IMR-90 (cell line): ENCODE measurements at regions not wholly inside any gene's neighbourhood (a gene's known extent, or its start where the extent isn't known, plus 50 kb on each side); places are given as distances from the start of the nearest gene placed in this dataset.

ENCODE experiments used
- ATAC-seq: fragments of 200-7000 bp; cut with Tn5 transposase; 2 replicates; pipeline ENCODE4 v1.9.1; 2020; ENCODE audit warnings: low read depth, mild to moderate bottlenecking, moderate library complexity
- BruUV-seq: library from RNA; stranded (reverse); fragments of 400-500 nt; replicated peaks from 2 replicates; lab custom pipeline; 2021; lab: Mats Ljungman, UMichigan
- CTCF ChIA-PET: fragments of 300-600 bp; formaldehyde crosslinking; extraction: SDS; loops from one replicate; lab custom pipeline; 2021; ENCODE audit warnings: antibody characterized with exemption; lab: Yijun Ruan, JAX
- POLR2A ChIA-PET: fragments of 300-600 bp; sonication (Branson Sonifier 250); formaldehyde crosslinking; loops from one replicate; lab custom pipeline; 2022; ENCODE audit warnings: antibody characterized with exemption; ENCODE audit not compliant: unreplicated experiment; lab: Charles Lee
- DNase-seq: peaks from one replicate; pipeline ENCODE4 v3.0.0; 2013
- H2AFZ ChIP-seq: replicated peaks from 2 replicates; pipeline ENCODE3; 2013; ENCODE audit warnings: low read length, mild to moderate bottlenecking; ENCODE audit not compliant: poor library complexity
- H2AK5ac ChIP-seq: 2 replicates; pipeline ENCODE4 v1.6.1; 2013; ENCODE audit warnings: low read depth, low read length, inconsistent platforms
- H2AK9ac ChIP-seq: replicated peaks from 2 replicates; pipeline ENCODE3; 2013; ENCODE audit warnings: mild to moderate bottlenecking, low read depth, low read length, moderate library complexity; ENCODE audit not compliant: poor library complexity
- H2BK120ac ChIP-seq: 2 replicates; pipeline ENCODE4 v1.6.1; 2013; ENCODE audit warnings: low read depth, low read length, inconsistent platforms
- H2BK15ac ChIP-seq: 3 replicates; pipeline ENCODE4 v1.6.1; 2013; ENCODE audit warnings: low read depth, low read length, inconsistent platforms
- H2BK20ac ChIP-seq: 2 replicates; pipeline ENCODE4 v1.6.1; 2013; ENCODE audit warnings: low read depth, mild to moderate bottlenecking, inconsistent platforms, low read length, moderate library complexity
- H2BK5ac ChIP-seq: 2 replicates; pipeline ENCODE4 v1.6.1; 2013; ENCODE audit warnings: mild to moderate bottlenecking, low read depth, low read length, inconsistent platforms; ENCODE audit not compliant: poor library complexity, severe bottlenecking
- H3K14ac ChIP-seq: replicated peaks from 2 replicates; pipeline ENCODE4 v1.6.1; 2013; ENCODE audit warnings: low read depth, low read length, inconsistent platforms
- H3K18ac ChIP-seq: 2 replicates; pipeline ENCODE4 v1.6.1; 2013; ENCODE audit warnings: low read depth, low read length, control low read depth
- H3K23ac ChIP-seq: 2 replicates; pipeline ENCODE4 v1.6.1; 2013; ENCODE audit warnings: low read depth, low read length, inconsistent platforms
- H3K27ac ChIP-seq: 2 replicates; pipeline ENCODE4 v1.5.1; 2013; ENCODE audit warnings: mild to moderate bottlenecking, control low read depth, low read length; ENCODE audit not compliant: insufficient read depth
- H3K27me3 ChIP-seq: 2 replicates; pipeline ENCODE4 v1.6.1; 2013; ENCODE audit warnings: low read length; ENCODE audit not compliant: control insufficient read depth, insufficient read depth
- H3K36me3 ChIP-seq: 2 replicates; pipeline ENCODE4 v1.6.1; 2013; ENCODE audit warnings: low read length, mixed read lengths; ENCODE audit not compliant: control insufficient read depth, insufficient read depth
- H3K4ac ChIP-seq: 2 replicates; pipeline ENCODE4 v1.6.1; 2013; ENCODE audit warnings: low read depth, low read length, inconsistent platforms
- H3K4me1 ChIP-seq: 2 replicates; pipeline ENCODE4 v1.6.1; 2013; ENCODE audit warnings: low read length, mixed read lengths; ENCODE audit not compliant: control insufficient read depth, insufficient read depth
- H3K4me2 ChIP-seq: 2 replicates; pipeline ENCODE4 v1.6.1; 2013; ENCODE audit warnings: low read depth, mild to moderate bottlenecking, control low read depth, low read length, moderate library complexity
- H3K4me3 ChIP-seq: 2 replicates; pipeline ENCODE4 v1.5.1; 2013; ENCODE audit warnings: low read depth, mild to moderate bottlenecking, control low read depth, low read length, moderate library complexity; ENCODE audit not compliant: insufficient read depth
- H3K56ac ChIP-seq: 2 replicates; pipeline ENCODE4 v1.6.1; 2013; ENCODE audit warnings: low read length, inconsistent platforms; ENCODE audit not compliant: insufficient read depth; ENCODE audit errors: extremely low read depth
- H3K79me1 ChIP-seq, 2 experiments: 2 replicates each; pipeline ENCODE4 v1.6.1; 2013; ENCODE audit warnings: low read length in 2 of 2, inconsistent platforms in 1 of 2, low read depth in 1 of 2
- H3K9ac ChIP-seq: 2 replicates; pipeline ENCODE4 v1.6.1; 2013; ENCODE audit warnings: low read depth, low read length, control low read depth
- H3K9me1 ChIP-seq: 2 replicates; pipeline ENCODE4 v1.6.1; 2013; ENCODE audit warnings: low read length, inconsistent platforms; ENCODE audit not compliant: insufficient read depth
- H3K9me3 ChIP-seq: 2 replicates; pipeline ENCODE4 v1.6.1; 2013; ENCODE audit warnings: low read length; ENCODE audit not compliant: control insufficient read depth, insufficient read depth
- H4K20me1 ChIP-seq: 2 replicates; pipeline ENCODE4 v1.6.1; 2013; ENCODE audit warnings: low read length, inconsistent platforms; ENCODE audit not compliant: insufficient read depth
- H4K5ac ChIP-seq: 2 replicates; pipeline ENCODE4 v1.6.1; 2013; ENCODE audit warnings: mild to moderate bottlenecking, low read depth, low read length, control low read depth
- H4K8ac ChIP-seq, 2 experiments: 2 replicates each; pipeline ENCODE4 v1.6.1; 2013; ENCODE audit warnings: low read depth in 2 of 2, low read length in 2 of 2, control low read depth in 1 of 2, inconsistent platforms in 1 of 2
- H4K91ac ChIP-seq: 2 replicates; pipeline ENCODE4 v1.6.1; 2013; ENCODE audit warnings: low read depth, low read length, inconsistent platforms; ENCODE audit not compliant: insufficient read depth
- BHLHE40 ChIP-seq: fragments of 150-350 bp; IDR thresholded peaks from 2 replicates; pipeline ENCODE4 v1.6.1; 2016; ENCODE audit warnings: mild to moderate bottlenecking, low read depth, low read length
- CHD1 ChIP-seq: IDR thresholded peaks from 2 replicates; pipeline ENCODE4 v1.6.1; 2012; ENCODE audit warnings: low read depth, low read length, improper control_type of control experiment
- CTCF ChIP-seq: conservative IDR thresholded peaks from 2 replicates; pipeline ENCODE4 v1.5.1; 2012; ENCODE audit warnings: mild to moderate bottlenecking, low read depth, low read length, improper control_type of control experiment
- MXI1 ChIP-seq: IDR thresholded peaks from 2 replicates; pipeline ENCODE4 v1.6.1; 2012; ENCODE audit warnings: low read depth, mild to moderate bottlenecking, low read length, moderate library complexity, borderline replicate concordance
- POLR2A ChIP-seq: IDR thresholded peaks from 2 replicates; pipeline ENCODE4 v1.6.1; 2012; ENCODE audit warnings: mild to moderate bottlenecking, low read depth, low read length
- RAD21 ChIP-seq: IDR thresholded peaks from 2 replicates; pipeline ENCODE4 v1.6.1; 2012; ENCODE audit warnings: low read length, improper control_type of control experiment
- RFX5 ChIP-seq: IDR thresholded peaks from 2 replicates; pipeline ENCODE4 v1.8.0; 2012; ENCODE audit warnings: low read depth, mild to moderate bottlenecking, low read length, moderate library complexity
- SMC3 ChIP-seq: fragments of 150-350 bp; IDR thresholded peaks from 2 replicates; pipeline ENCODE4 v1.6.1; 2016; ENCODE audit warnings: low read depth, mild to moderate bottlenecking, antibody characterized with exemption, low read length, moderate library complexity
- WGBS, 2 experiments: methylation state at CpG; one replicate each; pipeline versions ENCODE4 v1.1.5 to v1.1.7; 2013; ENCODE audit warnings: missing lambda C conversion rate in 2 of 2; ENCODE audit not compliant: insufficient read length in 1 of 2; ENCODE audit errors: extremely low coverage in 2 of 2; 5-methylcytosine and 5-hydroxymethylcytosine counted together
- dilution Hi-C: fragments of 300-500 bp; cut with HindIII; formaldehyde crosslinking; loops from one replicate; pipeline ENCODE4 v1.14.3; 2018; ENCODE audit warnings: low sequenced_read_pairs; ENCODE audit not compliant: unreplicated experiment
- in situ Hi-C: fragments of 300-500 bp; cut with MboI; formaldehyde crosslinking; loops from 3 replicates; pipeline ENCODE4 v1.14.3; 2019; ENCODE audit warnings: low sequenced_read_pairs, inconsistent platforms, mixed read lengths
- intact Hi-C: fragments of 100-400 bp; cut with micrococcal nuclease; formaldehyde crosslinking; loops from 2 replicates; pipeline ENCODE4 v1.10.0; 2022
- TF ChIP-seq, protein P1 (sequence below): fragments of 150-350 bp; IDR thresholded peaks from 2 replicates; pipeline ENCODE4 v1.6.1; 2016; ENCODE audit warnings: low read depth, mild to moderate bottlenecking, low read length, moderate library complexity, borderline replicate concordance
- TF ChIP-seq, protein P2 (sequence below): fragments of 150-350 bp; IDR thresholded peaks from 2 replicates; pipeline ENCODE4 v1.6.1; 2017; ENCODE audit warnings: mild to moderate bottlenecking, antibody characterized with exemption, low read length, low read depth

- H4K20me1 ChIP-seq: no peaks in the 10 kb centered on the region
- DNase-seq (no peak), ATAC-seq (no peak)
- H3K4ac ChIP-seq: no peak overlapping the region
- dilution Hi-C loops: no loop called here
- no peak overlapping the region for H4K5ac ChIP-seq
- H4K8ac ChIP-seq: no peak overlapping the region
- H3K4me3 ChIP-seq: no peak overlapping the region
- no peaks in the 10 kb centered on the region for H3K36me3 ChIP-seq
- no peak overlapping the region for H2BK15ac ChIP-seq
- no peaks in the 10 kb centered on the region for H3K79me1 ChIP-seq
- TF ChIP-seq POLR2A (no peak), CHD1 (no peak), CTCF (no peak), RAD21 (no peak), BHLHE40 (no peak), MXI1 (no peak), RFX5 (no peak), SMC3 (no peak)
- TF ChIP-seq, protein P1, sequence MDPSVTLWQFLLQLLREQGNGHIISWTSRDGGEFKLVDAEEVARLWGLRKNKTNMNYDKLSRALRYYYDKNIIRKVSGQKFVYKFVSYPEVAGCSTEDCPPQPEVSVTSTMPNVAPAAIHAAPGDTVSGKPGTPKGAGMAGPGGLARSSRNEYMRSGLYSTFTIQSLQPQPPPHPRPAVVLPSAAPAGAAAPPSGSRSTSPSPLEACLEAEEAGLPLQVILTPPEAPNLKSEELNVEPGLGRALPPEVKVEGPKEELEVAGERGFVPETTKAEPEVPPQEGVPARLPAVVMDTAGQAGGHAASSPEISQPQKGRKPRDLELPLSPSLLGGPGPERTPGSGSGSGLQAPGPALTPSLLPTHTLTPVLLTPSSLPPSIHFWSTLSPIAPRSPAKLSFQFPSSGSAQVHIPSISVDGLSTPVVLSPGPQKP: no peak
- TF ChIP-seq, protein P2, sequence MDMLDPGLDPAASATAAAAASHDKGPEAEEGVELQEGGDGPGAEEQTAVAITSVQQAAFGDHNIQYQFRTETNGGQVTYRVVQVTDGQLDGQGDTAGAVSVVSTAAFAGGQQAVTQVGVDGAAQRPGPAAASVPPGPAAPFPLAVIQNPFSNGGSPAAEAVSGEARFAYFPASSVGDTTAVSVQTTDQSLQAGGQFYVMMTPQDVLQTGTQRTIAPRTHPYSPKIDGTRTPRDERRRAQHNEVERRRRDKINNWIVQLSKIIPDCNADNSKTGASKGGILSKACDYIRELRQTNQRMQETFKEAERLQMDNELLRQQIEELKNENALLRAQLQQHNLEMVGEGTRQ: no peak
- no peak overlapping the region for H3K56ac ChIP-seq
- H3K9ac ChIP-seq: no peak overlapping the region
- no peak overlapping the region for H2AK9ac ChIP-seq
- in situ Hi-C loops: no loop called here
- H2BK5ac ChIP-seq: no peak overlapping the region
- H2AK5ac ChIP-seq: no peak overlapping the region
- WGBS, 2 experiments: 100% methylated on average over 1 of the region's 7 CpGs; no CpG with 5 or more reads in 1 of the 2 experiments
- no peak overlapping the region for H3K27ac ChIP-seq
- ChIA-PET CTCF (no interaction called here), POLR2A (no interaction called here)
- H2AFZ ChIP-seq: no peak overlapping the region
- H3K4me1 ChIP-seq: no peaks in the 10 kb centered on the region
- intact Hi-C loops: no loop called here
- H4K91ac ChIP-seq: no peak overlapping the region
- H3K14ac ChIP-seq: no peak overlapping the region
- H3K18ac ChIP-seq: no peak overlapping the region
- BruUV-seq: no TSS peak
- H3K27me3 ChIP-seq: no peaks in the 10 kb centered on the region
- peaks cover 14% of the 10 kb centered on the region for H3K9me3 ChIP-seq
- no peaks in the 10 kb centered on the region for H3K9me1 ChIP-seq
- H2BK20ac ChIP-seq: no peak overlapping the region
- H2BK120ac ChIP-seq: no peak overlapping the region
- H3K23ac ChIP-seq: no peak overlapping the region
- no peak overlapping the region for H3K4me2 ChIP-seq
Observed at GRCh38 chr5:2075365-2075764, 192.6 kb upstream of the IRX4 start.
